Naive thymus-derived CD4-positive, alpha-beta T cell (primary cell): ENCODE measurements at regions not wholly inside any gene's neighbourhood (a gene's known extent, or its start where the extent isn't known, plus 50 kb on each side); places are given as distances from the start of the nearest gene placed in this dataset.

Experiments used
- ATAC-seq: fragments of 150-1000 bp; cut with Tn5 transposase; 2 replicates; pipeline ENCODE4 v1.10.0; 2021; ENCODE audit warnings: mild to moderate bottlenecking, moderate library complexity
- CTCF ChIA-PET: fragments of 350-600 bp; sonication (Branson Sonifier 250); formaldehyde crosslinking; loops from one replicate; lab custom pipeline; 2021; ENCODE audit warnings: antibody characterized with exemption; lab: Charles Lee
- POLR2A ChIA-PET: fragments of 350-600 bp; sonication (Branson Sonifier 250); formaldehyde crosslinking; loops from one replicate; lab custom pipeline; 2021; ENCODE audit warnings: antibody characterized with exemption, inconsistent platforms; lab: Charles Lee
- DNase-seq, 9 donors: peaks; one replicate each; pipeline versions ENCODE4 v3.0.0 to v3.0.0-alpha.2; 2020 to 2022; ENCODE audit warnings: mixed read lengths in 1 of 9
- H3K27ac ChIP-seq: one replicate; pipeline ENCODE4 v1.7.0; 2013; ENCODE audit warnings: mild to moderate bottlenecking, low read depth, low read length, moderate library complexity
- H3K27me3 ChIP-seq, 2 donors: one replicate each; pipeline ENCODE4 v1.7.0; 2013; ENCODE audit warnings: low read length in 2 of 2, mild to moderate bottlenecking in 2 of 2, moderate library complexity in 2 of 2; ENCODE audit not compliant: control insufficient read depth in 2 of 2, insufficient read depth in 2 of 2
- H3K36me3 ChIP-seq, 3 experiments: 1 replicate in 2 of 3; 2 replicates in 1 of 3; pipeline ENCODE4 v1.7.0; 2013; ENCODE audit warnings: low read length in 3 of 3, mild to moderate bottlenecking in 3 of 3, moderate library complexity in 1 of 3; ENCODE audit not compliant: insufficient read depth in 3 of 3, control insufficient read depth in 2 of 3
- H3K4me1 ChIP-seq, 2 donors: one replicate each; pipeline ENCODE4 v1.7.0; 2013; ENCODE audit warnings: low read length in 2 of 2, mild to moderate bottlenecking in 2 of 2, moderate library complexity in 1 of 2; ENCODE audit not compliant: control insufficient read depth in 2 of 2, insufficient read depth in 2 of 2
- H3K4me3 ChIP-seq: 2 replicates; pipeline ENCODE4 v1.7.0; 2013; ENCODE audit warnings: mild to moderate bottlenecking, low read length
- H3K9me3 ChIP-seq, 3 experiments: 1 replicate in 2 of 3; 2 replicates in 1 of 3; pipeline ENCODE4 v1.7.0; 2013; ENCODE audit warnings: low read length in 3 of 3; ENCODE audit not compliant: control insufficient read depth in 2 of 3
- H3K27ac Mint-ChIP-seq, 9 donors: one replicate each; pipeline ENCODE4 v1.8.0; 2020 to 2022; ENCODE audit warnings: mixed read lengths in 9 of 9, mild to moderate bottlenecking in 8 of 9, moderate library complexity in 5 of 9, inconsistent platforms in 2 of 9
- H3K27me3 Mint-ChIP-seq, 5 donors: one replicate each; pipeline ENCODE4 v1.8.0; 2021 to 2022; ENCODE audit warnings: mixed read lengths in 5 of 5, mild to moderate bottlenecking in 1 of 5
- H3K36me3 Mint-ChIP-seq, 5 donors: one replicate each; pipeline ENCODE4 v1.8.0; 2020 to 2022; ENCODE audit warnings: mixed read lengths in 5 of 5, mild to moderate bottlenecking in 3 of 5, inconsistent platforms in 1 of 5
- H3K4me1 Mint-ChIP-seq, 7 donors: one replicate each; pipeline ENCODE4 v1.8.0; 2020 to 2022; ENCODE audit warnings: mixed read lengths in 7 of 7, mild to moderate bottlenecking in 3 of 7, inconsistent platforms in 1 of 7
- H3K4me3 Mint-ChIP-seq, 10 donors: one replicate each; pipeline ENCODE4 v1.8.0; 2020 to 2022; ENCODE audit warnings: mild to moderate bottlenecking in 10 of 10, mixed read lengths in 10 of 10, moderate library complexity in 6 of 10, inconsistent platforms in 2 of 10
- H3K9me3 Mint-ChIP-seq, 11 donors: one replicate each; pipeline ENCODE4 v1.8.0; 2020 to 2022; ENCODE audit warnings: mixed read lengths in 11 of 11, mild to moderate bottlenecking in 4 of 11, inconsistent platforms in 1 of 11, moderate library complexity in 1 of 11
- intact Hi-C, 2 donors: fragments of 100-400 bp; cut with micrococcal nuclease; formaldehyde crosslinking; loops; one replicate each; pipeline ENCODE4 v1.15.1; 2023

DNA sequence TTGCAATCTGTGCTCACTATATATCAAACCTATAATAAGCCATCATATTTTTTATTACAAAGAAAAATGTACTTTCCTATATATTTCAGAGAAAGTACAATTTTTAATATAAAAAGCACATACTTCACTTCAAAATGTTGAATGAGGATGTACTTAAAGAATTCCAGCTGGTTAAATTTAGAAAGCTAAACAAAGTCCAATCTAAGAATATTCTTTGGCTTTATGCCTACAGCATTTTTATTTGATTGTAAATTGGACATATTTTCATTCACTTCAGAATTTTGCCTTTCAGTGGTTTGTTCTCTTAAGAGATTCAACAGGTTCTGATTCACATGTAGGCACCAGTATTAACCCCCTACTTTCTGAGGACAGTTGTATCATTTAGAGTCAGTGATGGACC is 533.8 kb downstream of the CAAP1 start:
- no peaks in the 10 kb centered on the region for H3K4me1 ChIP-seq
- Mint-ChIP-seq H3K4me3 (no peak overlapping the region), H3K36me3 (no peaks in the 10 kb centered on the region), H3K27me3 (no peaks in the 10 kb centered on the region), H3K4me1 (no peaks in the 10 kb centered on the region), H3K9me3 (peaks cover 0 to 21% (median 5%) of the 10 kb centered on the region in 11 donors), H3K27ac (no peak overlapping the region)
- ChIA-PET CTCF (no interaction called here), POLR2A (no interaction called here)
- no peaks in the 10 kb centered on the region for H3K9me3 ChIP-seq
- ATAC-seq (no peak), DNase-seq (no peak)
- no peak overlapping the region for H3K27ac ChIP-seq
- no peak overlapping the region for H3K4me3 ChIP-seq
- no peaks in the 10 kb centered on the region for H3K36me3 ChIP-seq
- H3K27me3 ChIP-seq: no peaks in the 10 kb centered on the region
- intact Hi-C loops: no loop called here

DNA sequence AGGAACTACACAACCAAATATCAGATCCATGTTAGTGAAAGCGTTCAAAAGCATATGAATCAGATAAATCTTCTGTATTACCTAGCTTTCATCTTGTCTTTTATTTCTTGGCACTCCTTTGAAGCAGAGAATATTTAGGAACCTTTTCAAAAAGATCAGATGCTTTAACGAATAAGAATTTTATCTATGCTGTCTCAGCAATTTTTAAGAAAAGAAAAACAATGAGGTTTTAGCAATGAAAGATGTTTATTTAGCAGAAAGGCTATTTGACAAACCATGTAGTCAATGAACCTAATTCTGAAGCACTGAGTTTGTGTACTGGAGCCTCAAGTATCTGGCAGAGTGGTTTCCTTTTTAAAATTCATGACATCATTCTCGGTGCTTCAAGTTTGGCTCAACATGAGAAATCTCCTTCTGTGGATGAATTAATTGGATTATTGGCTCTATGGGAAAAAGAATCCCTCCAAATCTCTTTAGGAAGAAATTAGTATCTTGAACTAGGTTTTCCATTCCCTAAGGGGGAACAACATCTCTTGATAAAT is 534.7 kb downstream of the CAAP1 start:
- Mint-ChIP-seq H3K9me3 (peaks cover 0 to 27% (median 8%) of the 10 kb centered on the region in 11 donors), H3K27me3 (no peaks in the 10 kb centered on the region), H3K27ac (no peak overlapping the region), H3K4me3 (no peak overlapping the region), H3K4me1 (no peaks in the 10 kb centered on the region), H3K36me3 (no peaks in the 10 kb centered on the region)
- Histone ChIP-seq H3K4me1 (no peaks in the 10 kb centered on the region), H3K27ac (no peak overlapping the region), H3K4me3 (no peak overlapping the region), H3K27me3 (no peaks in the 10 kb centered on the region), H3K36me3 (no peaks in the 10 kb centered on the region), H3K9me3 (no peaks in the 10 kb centered on the region)
- intact Hi-C loops: no loop called here
- no peak for ATAC-seq
- POLR2A ChIA-PET: no interaction called here
- CTCF ChIA-PET: no interaction called here
- DNase-seq: no peak

DNA sequence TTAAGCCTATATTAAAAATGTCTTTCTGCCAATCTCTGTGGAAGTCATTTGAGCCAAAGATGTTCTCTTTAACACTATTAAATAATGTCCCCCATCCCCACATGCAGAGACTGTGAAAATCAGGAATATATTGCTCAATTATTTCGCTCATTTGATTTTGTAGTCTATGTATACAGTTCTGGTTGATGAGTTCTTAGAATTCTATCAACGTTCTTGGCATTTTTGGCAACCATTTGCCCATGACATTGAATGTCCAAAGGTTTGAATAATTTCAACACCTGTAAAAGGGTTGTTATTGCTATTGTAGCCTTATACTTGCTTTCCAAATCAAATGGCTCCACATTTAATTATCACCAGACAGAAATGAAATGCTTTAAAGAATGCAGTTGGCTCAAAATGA is 536.1 kb downstream of the CAAP1 start:
- peaks cover 0 to 34% (median 6%) of the 10 kb centered on the region in 11 donors for H3K9me3 Mint-ChIP-seq
- H3K4me3 ChIP-seq: no peak overlapping the region
- no peak overlapping the region for H3K4me3 Mint-ChIP-seq
- no peaks in the 10 kb centered on the region for H3K27me3 Mint-ChIP-seq
- intact Hi-C loops: no loop called here
- H3K27ac ChIP-seq: no peak overlapping the region
- POLR2A ChIA-PET: no interaction called here
- H3K27me3 ChIP-seq: no peaks in the 10 kb centered on the region
- DNase-seq (no peak), ATAC-seq (no peak)
- no peak overlapping the region for H3K27ac Mint-ChIP-seq
- CTCF ChIA-PET: no interaction called here
- H3K4me1 Mint-ChIP-seq: no peaks in the 10 kb centered on the region
- H3K4me1 ChIP-seq: no peaks in the 10 kb centered on the region
- no peaks in the 10 kb centered on the region for H3K36me3 Mint-ChIP-seq
- H3K9me3 ChIP-seq: no peaks in the 10 kb centered on the region
- H3K36me3 ChIP-seq: no peaks in the 10 kb centered on the region

DNA sequence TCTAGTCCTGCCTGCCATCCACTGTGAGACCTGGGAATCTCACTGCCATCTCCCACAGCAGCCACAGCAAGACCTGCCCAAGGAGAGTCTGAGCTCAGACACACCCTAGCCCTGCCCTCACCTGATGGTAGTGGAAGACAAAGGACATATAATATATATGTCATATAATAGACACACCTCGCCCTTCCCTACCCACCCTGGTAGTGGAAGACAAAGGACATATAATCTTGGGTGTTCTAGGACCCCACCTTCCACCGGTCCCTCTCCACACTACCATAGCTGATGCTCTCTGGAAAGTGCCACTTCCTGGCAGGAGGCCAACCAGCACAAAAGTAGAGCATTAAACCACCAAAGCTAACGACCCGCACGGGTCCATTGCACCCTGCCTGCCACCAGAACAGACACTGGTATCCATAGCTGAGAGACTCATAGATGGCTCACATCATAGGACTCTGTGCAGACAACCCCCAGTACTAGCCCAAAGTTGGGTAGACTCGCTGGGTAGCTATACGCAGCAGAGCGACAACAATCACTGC is 545.6 kb downstream of the CAAP1 start:
- DNase-seq (no peak), ATAC-seq (no peak)
- H3K4me3 ChIP-seq: no peak overlapping the region
- H3K27me3 ChIP-seq: no peaks in the 10 kb centered on the region
- CTCF ChIA-PET: no interaction called here
- Mint-ChIP-seq H3K36me3 (no peaks in the 10 kb centered on the region), H3K4me1 (no peaks in the 10 kb centered on the region), H3K27me3 (no peaks in the 10 kb centered on the region), H3K27ac (no peak overlapping the region), H3K9me3 (peaks cover 2 to 32% (median 13%) of the 10 kb centered on the region in 11 donors), H3K4me3 (no peak overlapping the region)
- H3K27ac ChIP-seq: no peak overlapping the region
- no peaks in the 10 kb centered on the region for H3K4me1 ChIP-seq
- POLR2A ChIA-PET: no interaction called here
- no peaks in the 10 kb centered on the region for H3K9me3 ChIP-seq
- intact Hi-C loops: no loop called here
- H3K36me3 ChIP-seq: no peaks in the 10 kb centered on the region

DNA sequence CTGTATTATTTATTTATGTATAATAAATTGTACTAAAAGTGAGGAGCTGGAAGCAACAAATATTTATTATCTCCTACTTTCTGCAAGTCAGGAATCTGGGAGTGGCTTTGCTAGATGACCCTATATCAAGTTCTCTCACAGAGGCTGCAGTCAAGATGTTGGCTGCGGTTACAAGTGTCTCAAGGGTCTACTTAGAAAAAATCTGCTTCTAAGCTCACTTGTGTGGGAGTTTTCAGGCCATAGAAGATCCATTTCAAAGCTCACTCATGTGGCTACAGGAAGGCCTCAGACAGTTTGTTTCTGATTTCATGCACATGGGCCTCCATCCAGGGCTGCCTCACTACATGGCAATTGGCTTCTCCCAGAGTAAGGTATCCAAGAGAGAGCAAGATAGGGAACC is 551.1 kb downstream of the CAAP1 start:
- no peaks in the 10 kb centered on the region for H3K9me3 ChIP-seq
- CTCF ChIA-PET: interaction anchor here (0.6 kb wide), 1 partner anchor 28 kb away, joined by 3 read pairs; no protein-coding TSS in a partner anchor
- H3K9me3 Mint-ChIP-seq: peaks cover 2 to 32% (median 13%) of the 10 kb centered on the region in 11 donors
- no peaks in the 10 kb centered on the region for H3K36me3 ChIP-seq
- POLR2A ChIA-PET: no interaction called here
- ATAC-seq: no peak
- DNase-seq: no peak
- H3K36me3 Mint-ChIP-seq: no peaks in the 10 kb centered on the region
- no peak overlapping the region for H3K4me3 ChIP-seq
- H3K4me3 Mint-ChIP-seq: no peak overlapping the region
- intact Hi-C loops: no loop called here
- H3K4me1 ChIP-seq: no peaks in the 10 kb centered on the region
- no peaks in the 10 kb centered on the region for H3K27me3 ChIP-seq
- no peaks in the 10 kb centered on the region for H3K27me3 Mint-ChIP-seq
- H3K4me1 Mint-ChIP-seq: no peaks in the 10 kb centered on the region
- H3K27ac Mint-ChIP-seq: no peak overlapping the region
- no peak overlapping the region for H3K27ac ChIP-seq

DNA sequence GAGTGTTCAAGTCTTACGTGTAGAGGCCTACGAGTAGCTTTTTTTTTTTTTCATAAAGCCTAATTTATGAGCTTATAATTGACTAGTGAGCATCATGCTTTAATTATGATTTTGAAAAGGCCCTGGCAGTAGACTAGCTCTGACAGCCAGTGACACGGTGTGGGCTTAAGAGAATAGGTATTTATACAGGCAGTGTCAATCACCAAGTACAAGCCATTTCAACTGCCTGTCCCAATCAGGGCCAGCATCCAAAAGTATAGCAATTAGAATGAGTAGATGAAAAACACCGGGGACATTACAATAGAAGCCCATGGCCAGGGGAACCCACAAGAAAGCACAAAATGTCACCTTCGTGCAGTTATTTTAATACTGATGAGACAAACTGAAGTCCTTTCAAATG is 552.8 kb downstream of the CAAP1 start:
- H3K9me3 ChIP-seq: no peaks in the 10 kb centered on the region
- no peaks in the 10 kb centered on the region for H3K27me3 Mint-ChIP-seq
- ATAC-seq (no peak), DNase-seq (no peak)
- no peaks in the 10 kb centered on the region for H3K36me3 ChIP-seq
- no peak overlapping the region for H3K27ac Mint-ChIP-seq
- intact Hi-C loops: no loop called here
- no peaks in the 10 kb centered on the region for H3K4me1 Mint-ChIP-seq
- H3K4me3 ChIP-seq: no peak overlapping the region
- ChIA-PET POLR2A (no interaction called here), CTCF (no interaction called here)
- no peak overlapping the region for H3K27ac ChIP-seq
- no peaks in the 10 kb centered on the region for H3K36me3 Mint-ChIP-seq
- peaks cover 2 to 18% (median 8%) of the 10 kb centered on the region in 11 donors for H3K9me3 Mint-ChIP-seq
- no peak overlapping the region for H3K4me3 Mint-ChIP-seq
- no peaks in the 10 kb centered on the region for H3K27me3 ChIP-seq
- H3K4me1 ChIP-seq: no peaks in the 10 kb centered on the region

DNA sequence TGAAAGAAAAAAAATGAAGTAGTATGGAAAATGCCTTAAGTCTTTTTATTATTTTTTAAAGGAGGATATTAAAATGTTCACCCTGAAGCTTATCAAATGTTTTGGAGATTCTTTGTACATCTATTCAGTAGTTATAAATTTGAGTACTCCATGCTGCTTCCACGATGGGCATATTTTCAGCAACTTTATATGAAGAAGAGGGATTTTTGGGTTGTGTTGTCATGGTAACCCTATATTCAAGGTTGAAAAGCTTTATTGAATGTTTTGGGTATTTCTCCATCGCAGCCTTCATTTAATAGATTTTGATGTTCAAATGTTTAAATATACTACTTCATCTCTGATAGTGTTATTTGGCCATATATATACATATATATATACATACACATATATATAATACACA is 557.5 kb downstream of the CAAP1 start:
- H3K4me1 Mint-ChIP-seq: no peaks in the 10 kb centered on the region
- H3K4me3 Mint-ChIP-seq: no peak overlapping the region
- intact Hi-C loops: no loop called here
- H3K36me3 Mint-ChIP-seq: no peaks in the 10 kb centered on the region
- H3K36me3 ChIP-seq: no peaks in the 10 kb centered on the region
- peaks cover 0 to 11% (median 0%) of the 10 kb centered on the region in 11 donors for H3K9me3 Mint-ChIP-seq
- ChIA-PET CTCF (no interaction called here), POLR2A (no interaction called here)
- H3K4me1 ChIP-seq: no peaks in the 10 kb centered on the region
- H3K27me3 Mint-ChIP-seq: no peaks in the 10 kb centered on the region
- H3K27ac Mint-ChIP-seq: no peak overlapping the region
- no peaks in the 10 kb centered on the region for H3K9me3 ChIP-seq
- DNase-seq (no peak), ATAC-seq (no peak)
- no peak overlapping the region for H3K27ac ChIP-seq
- H3K4me3 ChIP-seq: no peak overlapping the region
- no peaks in the 10 kb centered on the region for H3K27me3 ChIP-seq
